HEK293 (cell line): ENCODE measurements at regions not wholly inside any gene's neighbourhood (a gene's known extent, or its start where the extent isn't known, plus 50 kb on each side); places are given as distances from the start of the nearest gene placed in this dataset.

Source experiments
- CTCF ChIA-PET: fragments of 350-600 bp; formaldehyde crosslinking; extraction: SDS; loops from one replicate; lab custom pipeline; 2021; ENCODE audit warnings: antibody characterized with exemption; lab: Yijun Ruan, JAX
- POLR2A ChIA-PET: fragments of 300-600 bp; formaldehyde crosslinking; extraction: SDS; loops from one replicate; lab custom pipeline; 2020; ENCODE audit warnings: antibody characterized with exemption, inconsistent platforms; lab: Yijun Ruan, JAX
- H3K27ac ChIP-seq: fragments of 200-500 bp; sonication (Bioruptor generic); 2 replicates; pipeline ENCODE4 v1.5.1; 2014; ENCODE audit warnings: low read depth, low read length, control low read depth, inconsistent platforms; ENCODE audit errors: extremely low read depth
- H3K36me3 ChIP-seq, 2 experiments: fragments of 200-500 bp in 1 of 2; sonication (Bioruptor generic) in 1 of 2; 1 replicate in 1 of 2; 2 replicates in 1 of 2; pipeline ENCODE4 v1.5.1; 2014 to 2017; ENCODE audit warnings: inconsistent platforms in 2 of 2, low read length in 2 of 2; ENCODE audit not compliant: control insufficient read depth in 2 of 2, insufficient read depth in 1 of 2
- H3K4me1 ChIP-seq: fragments of 200-500 bp; sonication (Bioruptor generic); 2 replicates; pipeline ENCODE4 v1.5.1; 2014; ENCODE audit warnings: mild to moderate bottlenecking, low read length, inconsistent platforms; ENCODE audit not compliant: control insufficient read depth, insufficient read depth
- H3K4me3 ChIP-seq: 2 replicates; pipeline ENCODE4 v1.5.1; 2011; ENCODE audit warnings: low read depth, mild to moderate bottlenecking, control low read depth, low read length, moderate library complexity
- H3K9me3 ChIP-seq: fragments of 200-500 bp; sonication (Bioruptor generic); 2 replicates; pipeline ENCODE4 v1.5.1; 2014; ENCODE audit warnings: low read depth, low read length, inconsistent platforms; ENCODE audit not compliant: control insufficient read depth, insufficient read depth
- KLF10 ChIP-seq: fragments of 450-650 bp; IDR thresholded peaks from 2 replicates; pipeline ENCODE4 v1.5.1; 2018; ENCODE audit warnings: missing biosample characterization, mild to moderate bottlenecking, missing genetic modification characterization
- KLF7 ChIP-seq: fragments of 450-650 bp; formaldehyde crosslinking; IDR thresholded peaks from 2 replicates; pipeline ENCODE4 v1.5.1; 2016; ENCODE audit warnings: missing biosample characterization, missing genetic modification characterization, borderline replicate concordance
- MZF1 ChIP-seq: fragments of 450-650 bp; formaldehyde crosslinking; IDR thresholded peaks from 2 replicates; pipeline ENCODE4 v1.5.1; 2017; ENCODE audit warnings: missing biosample characterization, missing genetic modification characterization, borderline replicate concordance
- YY1 ChIP-seq: fragments of 450-650 bp; formaldehyde crosslinking; IDR thresholded peaks from 2 replicates; pipeline ENCODE4 v1.5.1; 2018; ENCODE audit warnings: missing biosample characterization, missing genetic modification characterization
- YY2 ChIP-seq: fragments of 450-650 bp; formaldehyde crosslinking; IDR thresholded peaks from 2 replicates; pipeline ENCODE4 v1.5.1; 2016; ENCODE audit warnings: missing biosample characterization, missing genetic modification characterization
- ZBTB11 ChIP-seq: fragments of 450-650 bp; formaldehyde crosslinking; conservative IDR thresholded peaks from 2 replicates; pipeline ENCODE4 v1.5.1; 2016; ENCODE audit warnings: low read depth, missing biosample characterization, missing genetic modification characterization
- ZBTB17 ChIP-seq: fragments of 450-650 bp; formaldehyde crosslinking; IDR thresholded peaks from 2 replicates; pipeline ENCODE4 v1.5.1; 2016; ENCODE audit warnings: missing biosample characterization, missing genetic modification characterization
- ZBTB48 ChIP-seq: fragments of 450-650 bp; formaldehyde crosslinking; IDR thresholded peaks from 2 replicates; pipeline ENCODE4 v1.5.1; 2016; ENCODE audit warnings: missing biosample characterization, missing genetic modification characterization
- ZFP37 ChIP-seq: fragments of 450-650 bp; formaldehyde crosslinking; IDR thresholded peaks from 2 replicates; pipeline ENCODE4 v1.5.1; 2016; ENCODE audit warnings: missing biosample characterization, missing genetic modification characterization
- ZFP69B ChIP-seq: fragments of 450-650 bp; formaldehyde crosslinking; IDR thresholded peaks from 2 replicates; pipeline ENCODE4 v1.5.1; 2016; ENCODE audit warnings: missing biosample characterization, missing genetic modification characterization
- ZNF157 ChIP-seq: fragments of 450-650 bp; formaldehyde crosslinking; IDR thresholded peaks from 2 replicates; pipeline ENCODE4 v1.5.1; 2016; ENCODE audit warnings: missing biosample characterization, missing genetic modification characterization
- ZNF324 ChIP-seq: fragments of 450-650 bp; formaldehyde crosslinking; IDR thresholded peaks from 2 replicates; pipeline ENCODE4 v1.5.1; 2016; ENCODE audit warnings: missing biosample characterization, missing genetic modification characterization
- ZNF341 ChIP-seq: fragments of 450-650 bp; formaldehyde crosslinking; IDR thresholded peaks from 2 replicates; pipeline ENCODE4; 2016; ENCODE audit warnings: low read depth, missing biosample characterization, missing genetic modification characterization
- ZNF513 ChIP-seq: fragments of 450-650 bp; IDR thresholded peaks from 2 replicates; pipeline ENCODE4 v1.5.1; 2018; ENCODE audit warnings: missing biosample characterization, missing genetic modification characterization
- ZNF664 ChIP-seq: fragments of 450-650 bp; formaldehyde crosslinking; IDR thresholded peaks from 2 replicates; pipeline ENCODE4 v1.5.1; 2016; ENCODE audit warnings: missing biosample characterization, missing genetic modification characterization
- ZNF670 ChIP-seq: fragments of 450-650 bp; formaldehyde crosslinking; IDR thresholded peaks from 2 replicates; pipeline ENCODE4 v1.5.1; 2016; ENCODE audit warnings: missing biosample characterization, missing genetic modification characterization, low read depth
- ZNF843 ChIP-seq: fragments of 450-650 bp; formaldehyde crosslinking; IDR thresholded peaks from 2 replicates; pipeline ENCODE4 v1.5.1; 2016; ENCODE audit warnings: missing biosample characterization, missing genetic modification characterization
- TF ChIP-seq, protein P1 (sequence below): fragments of 450-650 bp; formaldehyde crosslinking; IDR thresholded peaks from 2 replicates; pipeline ENCODE4 v1.5.1; 2016; ENCODE audit warnings: missing biosample characterization, missing genetic modification characterization
- TF ChIP-seq, protein P2 (sequence below): fragments of 450-650 bp; formaldehyde crosslinking; IDR thresholded peaks from 2 replicates; pipeline ENCODE4 v1.5.1; 2016; ENCODE audit warnings: missing biosample characterization, missing genetic modification characterization
- TF ChIP-seq, protein P3 (sequence below): fragments of 450-650 bp; formaldehyde crosslinking; IDR thresholded peaks from 2 replicates; pipeline ENCODE4 v1.5.1; 2016; ENCODE audit warnings: missing biosample characterization, missing genetic modification characterization

- TF ChIP-seq, protein P1, sequence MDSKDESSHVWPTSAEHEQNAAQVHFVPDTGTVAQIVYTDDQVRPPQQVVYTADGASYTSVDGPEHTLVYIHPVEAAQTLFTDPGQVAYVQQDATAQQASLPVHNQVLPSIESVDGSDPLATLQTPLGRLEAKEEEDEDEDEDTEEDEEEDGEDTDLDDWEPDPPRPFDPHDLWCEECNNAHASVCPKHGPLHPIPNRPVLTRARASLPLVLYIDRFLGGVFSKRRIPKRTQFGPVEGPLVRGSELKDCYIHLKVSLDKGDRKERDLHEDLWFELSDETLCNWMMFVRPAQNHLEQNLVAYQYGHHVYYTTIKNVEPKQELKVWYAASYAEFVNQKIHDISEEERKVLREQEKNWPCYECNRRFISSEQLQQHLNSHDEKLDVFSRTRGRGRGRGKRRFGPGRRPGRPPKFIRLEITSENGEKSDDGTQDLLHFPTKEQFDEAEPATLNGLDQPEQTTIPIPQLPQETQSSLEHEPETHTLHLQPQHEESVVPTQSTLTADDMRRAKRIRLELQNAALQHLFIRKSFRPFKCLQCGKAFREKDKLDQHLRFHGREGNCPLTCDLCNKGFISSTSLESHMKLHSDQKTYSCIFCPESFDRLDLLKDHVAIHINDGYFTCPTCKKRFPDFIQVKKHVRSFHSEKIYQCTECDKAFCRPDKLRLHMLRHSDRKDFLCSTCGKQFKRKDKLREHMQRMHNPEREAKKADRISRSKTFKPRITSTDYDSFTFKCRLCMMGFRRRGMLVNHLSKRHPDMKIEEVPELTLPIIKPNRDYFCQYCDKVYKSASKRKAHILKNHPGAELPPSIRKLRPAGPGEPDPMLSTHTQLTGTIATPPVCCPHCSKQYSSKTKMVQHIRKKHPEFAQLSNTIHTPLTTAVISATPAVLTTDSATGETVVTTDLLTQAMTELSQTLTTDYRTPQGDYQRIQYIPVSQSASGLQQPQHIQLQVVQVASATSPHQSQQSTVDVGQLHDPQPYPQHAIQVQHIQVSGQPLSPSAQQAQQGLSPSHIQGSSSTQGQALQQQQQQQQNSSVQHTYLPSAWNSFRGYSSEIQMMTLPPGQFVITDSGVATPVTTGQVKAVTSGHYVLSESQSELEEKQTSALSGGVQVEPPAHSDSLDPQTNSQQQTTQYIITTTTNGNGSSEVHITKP (tag by site-specific recombination) = peak; percentile 81
- TF ChIP-seq KLF10 (tag by site-specific recombination) = no peak
- no peak for TF ChIP-seq ZNF157
- 0 out of 2 replicates have a peak, but pooled peaks have one; percentile 66 for TF ChIP-seq ZFP37 (tag by site-specific recombination)
- TF ChIP-seq ZNF670 (tag by site-specific recombination) = no peak
- peak; percentile 85 for TF ChIP-seq ZBTB17 (tag by site-specific recombination)
- 0 out of 2 replicates have a peak, but pooled peaks have one; percentile 37 for TF ChIP-seq ZNF341 (tag by site-specific recombination)
- TF ChIP-seq KLF7 (tag by site-specific recombination) = no peak
- TF ChIP-seq MZF1 (tag by site-specific recombination) = peak; percentile 63; the same call in 1 of the 2 replicates
- TF ChIP-seq, protein P2, sequence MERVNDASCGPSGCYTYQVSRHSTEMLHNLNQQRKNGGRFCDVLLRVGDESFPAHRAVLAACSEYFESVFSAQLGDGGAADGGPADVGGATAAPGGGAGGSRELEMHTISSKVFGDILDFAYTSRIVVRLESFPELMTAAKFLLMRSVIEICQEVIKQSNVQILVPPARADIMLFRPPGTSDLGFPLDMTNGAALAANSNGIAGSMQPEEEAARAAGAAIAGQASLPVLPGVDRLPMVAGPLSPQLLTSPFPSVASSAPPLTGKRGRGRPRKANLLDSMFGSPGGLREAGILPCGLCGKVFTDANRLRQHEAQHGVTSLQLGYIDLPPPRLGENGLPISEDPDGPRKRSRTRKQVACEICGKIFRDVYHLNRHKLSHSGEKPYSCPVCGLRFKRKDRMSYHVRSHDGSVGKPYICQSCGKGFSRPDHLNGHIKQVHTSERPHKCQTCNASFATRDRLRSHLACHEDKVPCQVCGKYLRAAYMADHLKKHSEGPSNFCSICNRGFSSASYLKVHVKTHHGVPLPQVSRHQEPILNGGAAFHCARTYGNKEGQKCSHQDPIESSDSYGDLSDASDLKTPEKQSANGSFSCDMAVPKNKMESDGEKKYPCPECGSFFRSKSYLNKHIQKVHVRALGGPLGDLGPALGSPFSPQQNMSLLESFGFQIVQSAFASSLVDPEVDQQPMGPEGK (tag by site-specific recombination) = 0 out of 2 replicates have a peak, but pooled peaks have one; percentile 50
- TF ChIP-seq ZNF843 (tag by site-specific recombination) = no peak
- TF ChIP-seq ZNF324 = 0 out of 2 replicates have a peak, but pooled peaks have one; percentile 20
- no peak for TF ChIP-seq ZFP69B
- no peak for TF ChIP-seq YY1 (tag by site-specific recombination)
- peak; percentile 99 for TF ChIP-seq ZBTB48 (tag by site-specific recombination)
- TF ChIP-seq ZBTB11 = peak; percentile 54
- no peak for TF ChIP-seq YY2 (tag by site-specific recombination)
Measured at GRCh38 chr3:10738688-10739372, 77.2 kb upstream of the SLC6A11 start (continued).

GRCh38 chr3:10740954-10741353, 75.1 kb upstream of the SLC6A11 start:
- POLR2A ChIA-PET = no interaction called here
- no peak for TF ChIP-seq ZNF664
- TF ChIP-seq, protein P3, sequence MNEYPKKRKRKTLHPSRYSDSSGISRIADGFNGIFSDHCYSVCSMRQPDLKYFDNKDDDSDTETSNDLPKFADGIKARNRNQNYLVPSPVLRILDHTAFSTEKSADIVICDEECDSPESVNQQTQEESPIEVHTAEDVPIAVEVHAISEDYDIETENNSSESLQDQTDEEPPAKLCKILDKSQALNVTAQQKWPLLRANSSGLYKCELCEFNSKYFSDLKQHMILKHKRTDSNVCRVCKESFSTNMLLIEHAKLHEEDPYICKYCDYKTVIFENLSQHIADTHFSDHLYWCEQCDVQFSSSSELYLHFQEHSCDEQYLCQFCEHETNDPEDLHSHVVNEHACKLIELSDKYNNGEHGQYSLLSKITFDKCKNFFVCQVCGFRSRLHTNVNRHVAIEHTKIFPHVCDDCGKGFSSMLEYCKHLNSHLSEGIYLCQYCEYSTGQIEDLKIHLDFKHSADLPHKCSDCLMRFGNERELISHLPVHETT = no peak
- peak; percentile 98 for TF ChIP-seq ZNF513 (tag by site-specific recombination)
- Histone ChIP-seq H3K4me3 (no peak overlapping the region), H3K9me3 (no peaks in the 10 kb centered on the region), H3K36me3 (no peaks in the 10 kb centered on the region), H3K27ac (no peak overlapping the region), H3K4me1 (no peaks in the 10 kb centered on the region; the same call in 1 of the 2 replicates)
- CTCF ChIA-PET = interaction anchor here (0.6 to 2.2 kb wide), 7 partner anchors 25 to 706 kb away, joined by 3 to 5 read pairs (median 3); no protein-coding TSS in a partner anchor
